ENCODE measurements at regions not wholly inside any gene's neighbourhood (a gene's known extent, or its start where the extent isn't known, plus 50 kb on each side); places are given as distances from the start of the nearest gene placed in this dataset.

DNA sequence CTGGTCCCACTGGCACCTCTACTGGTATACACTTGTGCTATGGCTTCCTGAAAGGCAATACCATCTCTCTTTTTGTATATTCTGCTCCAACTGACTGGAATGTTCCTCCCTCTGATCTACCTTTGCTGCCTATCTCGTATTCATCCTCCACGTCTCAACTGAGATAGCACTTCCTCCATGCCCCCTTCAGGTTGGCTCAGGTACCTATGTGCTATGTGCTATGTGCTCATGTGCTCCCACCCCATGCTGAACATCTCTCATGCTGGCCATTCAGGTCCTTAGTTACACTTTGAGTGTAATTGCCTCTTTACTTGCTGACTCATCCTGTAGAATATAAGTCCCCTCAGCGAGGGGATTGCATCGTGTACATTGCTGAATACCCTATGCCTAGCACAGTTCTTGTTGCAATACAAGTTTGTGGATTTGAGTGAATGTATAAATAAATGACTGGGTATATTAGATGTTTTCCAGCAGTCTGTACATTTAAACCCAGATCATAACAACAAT lies 156.9 kb downstream of the SOX2 start:
- no peak for TF ChIP-seq FOXP2 (optimal IDR thresholded peaks at IDR 0.05; ENCODE audit: control extremely low read depth, extremely low read length, insufficient read depth)
- TF ChIP-seq POLR2AphosphoS5 (IDR thresholded peaks at IDR 0.05; ENCODE audit: borderline replicate concordance, low read depth, low read length): no peak
